Activated naive CD8-positive, alpha-beta T cell treated with anti-CD3 and anti-CD28 coated beads for 36 hours (primary cell): ENCODE measurements at regions not wholly inside any gene's neighbourhood (a gene's known extent, or its start where the extent isn't known, plus 50 kb on each side); places are given as distances from the start of the nearest gene placed in this dataset.

Source experiments
- DNase-seq: peaks from one replicate; pipeline ENCODE4 v3.0.0; 2021
- H3K27ac Mint-ChIP-seq: one replicate; pipeline ENCODE4 v1.8.0; 2022; ENCODE audit warnings: mild to moderate bottlenecking, moderate library complexity, mixed read lengths
- H3K27me3 Mint-ChIP-seq: one replicate; pipeline ENCODE4 v1.8.0; 2022; ENCODE audit warnings: mild to moderate bottlenecking, mixed read lengths
- H3K36me3 Mint-ChIP-seq: one replicate; pipeline ENCODE4 v1.8.0; 2021; ENCODE audit warnings: mild to moderate bottlenecking, mixed read lengths
- H3K4me1 Mint-ChIP-seq: one replicate; pipeline ENCODE4 v1.8.0; 2021; ENCODE audit warnings: mixed read lengths
- H3K4me3 Mint-ChIP-seq: one replicate; pipeline ENCODE4 v1.8.0; 2022; ENCODE audit warnings: mild to moderate bottlenecking, moderate library complexity, mixed read lengths
- H3K9me3 Mint-ChIP-seq: one replicate; pipeline ENCODE4 v1.8.0; 2022; ENCODE audit warnings: mixed read lengths

GRCh38 chr1:48099072-48099773 lies 102.0 kb upstream of the TRABD2B start:
- Mint-ChIP-seq H3K9me3 (peaks cover 2% of the 10 kb centered on the region), H3K27ac (no peak overlapping the region), H3K4me1 (peaks cover under 1% of the 10 kb centered on the region), H3K4me3 (no peak overlapping the region), H3K27me3 (peaks cover 46% of the 10 kb centered on the region), H3K36me3 (no peaks in the 10 kb centered on the region)
- DNase-seq, result no peak

GRCh38 chr1:48093696-48094528 lies 96.7 kb upstream of the TRABD2B start:
- Mint-ChIP-seq H3K4me3 (peak overlapping the region; percentile 26), H3K27me3 (peaks cover 60% of the 10 kb centered on the region), H3K36me3 (no peaks in the 10 kb centered on the region), H3K27ac (no peak overlapping the region), H3K9me3 (peaks cover 2% of the 10 kb centered on the region), H3K4me1 (peaks cover 3% of the 10 kb centered on the region)
- peak; percentile 76 for DNase-seq

- Mint-ChIP-seq H3K9me3 (peaks cover 2% of the 10 kb centered on the region), H3K36me3 (no peaks in the 10 kb centered on the region)
Observed at GRCh38 chr1:48093147-48093546, 96.0 kb upstream of the TRABD2B start.

GRCh38 chr1:48092401-48092800 lies 95.2 kb upstream of the TRABD2B start:
- H3K4me3 Mint-ChIP-seq, result no peak overlapping the region

More at GRCh38 chr1:48093147-48093546, 96.0 kb upstream of the TRABD2B start:
- H3K27ac Mint-ChIP-seq, result no peak overlapping the region
- no peak for DNase-seq
- peaks cover 3% of the 10 kb centered on the region for H3K4me1 Mint-ChIP-seq
- H3K27me3 Mint-ChIP-seq, result peaks cover 54% of the 10 kb centered on the region
- H3K4me3 Mint-ChIP-seq, result no peak overlapping the region

GRCh38 chr1:48089356-48089891 lies 92.2 kb upstream of the TRABD2B start:
- H3K4me3 Mint-ChIP-seq, result no peak overlapping the region
- H3K4me1 Mint-ChIP-seq, result peaks cover 3% of the 10 kb centered on the region
- H3K27me3 Mint-ChIP-seq, result peaks cover 33% of the 10 kb centered on the region
- H3K36me3 Mint-ChIP-seq, result no peaks in the 10 kb centered on the region
- no peak overlapping the region for H3K27ac Mint-ChIP-seq
- DNase-seq, result no peak
- no peaks in the 10 kb centered on the region for H3K9me3 Mint-ChIP-seq

More at GRCh38 chr1:48092401-48092800, 95.2 kb upstream of the TRABD2B start:
- DNase-seq, result no peak
- Mint-ChIP-seq H3K36me3 (no peaks in the 10 kb centered on the region), H3K9me3 (peaks cover 2% of the 10 kb centered on the region), H3K4me1 (peaks cover 3% of the 10 kb centered on the region), H3K27ac (no peak overlapping the region), H3K27me3 (peaks cover 52% of the 10 kb centered on the region)

- DNase-seq, result no peak
- Mint-ChIP-seq H3K27me3 (peaks cover 4% of the 10 kb centered on the region), H3K36me3 (no peaks in the 10 kb centered on the region), H3K4me1 (no peaks in the 10 kb centered on the region), H3K27ac (no peak overlapping the region), H3K4me3 (no peak overlapping the region), H3K9me3 (no peaks in the 10 kb centered on the region)
Observed at GRCh38 chr1:48084826-48085225, 87.6 kb upstream of the TRABD2B start.

GRCh38 chr1:48082271-48082962 lies 85.2 kb upstream of the TRABD2B start:
- Mint-ChIP-seq H3K36me3 (no peaks in the 10 kb centered on the region), H3K4me1 (no peaks in the 10 kb centered on the region), H3K27me3 (peaks cover 4% of the 10 kb centered on the region), H3K27ac (no peak overlapping the region), H3K4me3 (no peak overlapping the region), H3K9me3 (no peaks in the 10 kb centered on the region)
- DNase-seq, result no peak

GRCh38 chr1:48080331-48081255 lies 83.4 kb upstream of the TRABD2B start:
- peaks cover 3% of the 10 kb centered on the region for H3K4me1 Mint-ChIP-seq

GRCh38 chr1:48079096-48079495 lies 81.9 kb upstream of the TRABD2B start:
- H3K4me3 Mint-ChIP-seq, result no peak overlapping the region
- no peak for DNase-seq
- H3K9me3 Mint-ChIP-seq, result no peaks in the 10 kb centered on the region
- no peaks in the 10 kb centered on the region for H3K36me3 Mint-ChIP-seq
- H3K27ac Mint-ChIP-seq, result no peak overlapping the region
- H3K4me1 Mint-ChIP-seq, result peaks cover 3% of the 10 kb centered on the region
- no peaks in the 10 kb centered on the region for H3K27me3 Mint-ChIP-seq

More at GRCh38 chr1:48080331-48081255, 83.4 kb upstream of the TRABD2B start:
- H3K27me3 Mint-ChIP-seq, result peaks cover 4% of the 10 kb centered on the region
- no peak for DNase-seq
- H3K27ac Mint-ChIP-seq, result no peak overlapping the region
- no peaks in the 10 kb centered on the region for H3K9me3 Mint-ChIP-seq
- H3K36me3 Mint-ChIP-seq, result no peaks in the 10 kb centered on the region
- H3K4me3 Mint-ChIP-seq, result no peak overlapping the region

GRCh38 chr1:48077795-48078222 lies 80.6 kb upstream of the TRABD2B start:
- Mint-ChIP-seq H3K4me3 (no peak overlapping the region), H3K27ac (no peak overlapping the region), H3K27me3 (no peaks in the 10 kb centered on the region), H3K9me3 (no peaks in the 10 kb centered on the region), H3K36me3 (no peaks in the 10 kb centered on the region), H3K4me1 (peaks cover 3% of the 10 kb centered on the region)
- DNase-seq, result no peak

- H3K27me3 Mint-ChIP-seq, result peaks cover 7% of the 10 kb centered on the region
- H3K4me1 Mint-ChIP-seq, result peaks cover 3% of the 10 kb centered on the region
- no peaks in the 10 kb centered on the region for H3K9me3 Mint-ChIP-seq
- no peak overlapping the region for H3K4me3 Mint-ChIP-seq
- H3K27ac Mint-ChIP-seq, result no peak overlapping the region
- DNase-seq, result no peak
- no peaks in the 10 kb centered on the region for H3K36me3 Mint-ChIP-seq
Observed at GRCh38 chr1:48076017-48076416, 78.8 kb upstream of the TRABD2B start.

- Mint-ChIP-seq H3K9me3 (no peaks in the 10 kb centered on the region), H3K27ac (no peak overlapping the region), H3K4me3 (no peak overlapping the region), H3K27me3 (peaks cover 7% of the 10 kb centered on the region), H3K36me3 (no peaks in the 10 kb centered on the region), H3K4me1 (peaks cover 3% of the 10 kb centered on the region)
- no peak for DNase-seq
Observed at GRCh38 chr1:48073798-48074530, 76.8 kb upstream of the TRABD2B start.

- no peak for DNase-seq
- peaks cover 3% of the 10 kb centered on the region for H3K4me1 Mint-ChIP-seq
- H3K4me3 Mint-ChIP-seq, result no peak overlapping the region
- no peak overlapping the region for H3K27ac Mint-ChIP-seq
- H3K36me3 Mint-ChIP-seq, result no peaks in the 10 kb centered on the region
- no peaks in the 10 kb centered on the region for H3K9me3 Mint-ChIP-seq
- peaks cover 7% of the 10 kb centered on the region for H3K27me3 Mint-ChIP-seq
Observed at GRCh38 chr1:48071513-48071912, 74.3 kb upstream of the TRABD2B start.

GRCh38 chr1:48070396-48070750 lies 73.2 kb upstream of the TRABD2B start:
- Mint-ChIP-seq H3K27me3 (peaks cover 7% of the 10 kb centered on the region), H3K4me1 (no peaks in the 10 kb centered on the region), H3K36me3 (no peaks in the 10 kb centered on the region), H3K4me3 (no peak overlapping the region), H3K9me3 (no peaks in the 10 kb centered on the region), H3K27ac (no peak overlapping the region)
- DNase-seq, result no peak
